Activated naive CD8-positive, alpha-beta T cell (primary cell): ENCODE measurements at regions not wholly inside any gene's neighbourhood (a gene's known extent, or its start where the extent isn't known, plus 50 kb on each side); places are given as distances from the start of the nearest gene placed in this dataset.

Experiments used
- H3K27ac Mint-ChIP-seq: one replicate; pipeline ENCODE4 v1.8.0; 2021; ENCODE audit warnings: mixed read lengths
- H3K27me3 Mint-ChIP-seq: one replicate; pipeline ENCODE4 v1.8.0; 2021; ENCODE audit warnings: mixed read lengths
- H3K36me3 Mint-ChIP-seq: one replicate; pipeline ENCODE4 v1.8.0; 2021; ENCODE audit warnings: mixed read lengths
- H3K4me1 Mint-ChIP-seq: one replicate; pipeline ENCODE4 v1.8.0; 2021; ENCODE audit warnings: low read depth, mixed read lengths
- H3K4me3 Mint-ChIP-seq: one replicate; pipeline ENCODE4 v1.8.0; 2021; ENCODE audit warnings: mild to moderate bottlenecking, mixed read lengths
- H3K9me3 Mint-ChIP-seq: one replicate; pipeline ENCODE4 v1.8.0; 2021; ENCODE audit warnings: low read depth, mixed read lengths

DNA sequence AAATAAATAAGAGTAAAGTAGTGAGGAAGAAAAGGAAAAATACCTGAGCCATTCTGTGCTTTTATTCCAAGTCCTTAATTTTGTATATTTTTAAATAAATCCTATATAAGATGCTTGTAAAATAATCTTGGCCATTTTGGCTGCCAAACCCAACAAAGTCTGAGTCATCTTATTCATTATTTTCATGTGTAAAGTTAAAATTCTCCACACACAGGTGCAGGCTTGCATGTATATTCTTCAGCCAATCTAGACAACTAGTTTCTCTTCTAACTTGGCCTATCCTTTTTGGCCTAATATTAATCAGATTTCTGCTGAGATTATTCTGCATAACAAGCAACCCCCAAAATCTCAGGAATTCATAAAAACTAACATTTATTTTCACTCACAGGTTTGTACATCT, 189.8 kb upstream of the ATP11B start:
- Mint-ChIP-seq H3K9me3 (no peaks in the 10 kb centered on the region), H3K36me3 (no peaks in the 10 kb centered on the region), H3K27ac (no peak overlapping the region), H3K27me3 (no peaks in the 10 kb centered on the region), H3K4me3 (no peak overlapping the region), H3K4me1 (no peaks in the 10 kb centered on the region)

GRCh38 chr3:182605882-182606611, 187.3 kb upstream of the ATP11B start:
- no peak overlapping the region for H3K4me3 Mint-ChIP-seq
- H3K27me3 Mint-ChIP-seq = peaks cover 3% of the 10 kb centered on the region

GRCh38 chr3:182606905-182607504, 186.3 kb upstream of the ATP11B start:
- no peaks in the 10 kb centered on the region for H3K4me1 Mint-ChIP-seq
- no peaks in the 10 kb centered on the region for H3K36me3 Mint-ChIP-seq
- no peak overlapping the region for H3K4me3 Mint-ChIP-seq
- H3K9me3 Mint-ChIP-seq = no peaks in the 10 kb centered on the region
- H3K27ac Mint-ChIP-seq = no peak overlapping the region
- H3K27me3 Mint-ChIP-seq = peaks cover 5% of the 10 kb centered on the region

More at GRCh38 chr3:182605882-182606611, 187.3 kb upstream of the ATP11B start:
- H3K36me3 Mint-ChIP-seq = no peaks in the 10 kb centered on the region
- no peak overlapping the region for H3K27ac Mint-ChIP-seq
- no peaks in the 10 kb centered on the region for H3K9me3 Mint-ChIP-seq
- no peaks in the 10 kb centered on the region for H3K4me1 Mint-ChIP-seq

GRCh38 chr3:182608832-182609231, 184.5 kb upstream of the ATP11B start:
- peaks cover 9% of the 10 kb centered on the region for H3K27me3 Mint-ChIP-seq
- no peaks in the 10 kb centered on the region for H3K36me3 Mint-ChIP-seq
- H3K4me3 Mint-ChIP-seq = no peak overlapping the region
- H3K9me3 Mint-ChIP-seq = no peaks in the 10 kb centered on the region
- no peaks in the 10 kb centered on the region for H3K4me1 Mint-ChIP-seq
- H3K27ac Mint-ChIP-seq = no peak overlapping the region

- no peak overlapping the region for H3K27ac Mint-ChIP-seq
- H3K4me3 Mint-ChIP-seq = no peak overlapping the region
- no peaks in the 10 kb centered on the region for H3K36me3 Mint-ChIP-seq
- peaks cover 9% of the 10 kb centered on the region for H3K27me3 Mint-ChIP-seq
- H3K9me3 Mint-ChIP-seq = no peaks in the 10 kb centered on the region
- no peaks in the 10 kb centered on the region for H3K4me1 Mint-ChIP-seq
Observed at GRCh38 chr3:182609575-182610156, 183.6 kb upstream of the ATP11B start.

- no peak overlapping the region for H3K4me3 Mint-ChIP-seq
- H3K4me1 Mint-ChIP-seq = no peaks in the 10 kb centered on the region
- peaks cover 9% of the 10 kb centered on the region for H3K27me3 Mint-ChIP-seq
- H3K36me3 Mint-ChIP-seq = no peaks in the 10 kb centered on the region
- no peaks in the 10 kb centered on the region for H3K9me3 Mint-ChIP-seq
- H3K27ac Mint-ChIP-seq = no peak overlapping the region
Observed at GRCh38 chr3:182612332-182612731, 181.0 kb upstream of the ATP11B start.

- no peaks in the 10 kb centered on the region for H3K9me3 Mint-ChIP-seq
- no peaks in the 10 kb centered on the region for H3K4me1 Mint-ChIP-seq
- no peaks in the 10 kb centered on the region for H3K36me3 Mint-ChIP-seq
- no peak overlapping the region for H3K4me3 Mint-ChIP-seq
- peaks cover 3% of the 10 kb centered on the region for H3K27me3 Mint-ChIP-seq
- H3K27ac Mint-ChIP-seq = no peak overlapping the region
Observed at GRCh38 chr3:182617500-182617899, 175.8 kb upstream of the ATP11B start.

DNA sequence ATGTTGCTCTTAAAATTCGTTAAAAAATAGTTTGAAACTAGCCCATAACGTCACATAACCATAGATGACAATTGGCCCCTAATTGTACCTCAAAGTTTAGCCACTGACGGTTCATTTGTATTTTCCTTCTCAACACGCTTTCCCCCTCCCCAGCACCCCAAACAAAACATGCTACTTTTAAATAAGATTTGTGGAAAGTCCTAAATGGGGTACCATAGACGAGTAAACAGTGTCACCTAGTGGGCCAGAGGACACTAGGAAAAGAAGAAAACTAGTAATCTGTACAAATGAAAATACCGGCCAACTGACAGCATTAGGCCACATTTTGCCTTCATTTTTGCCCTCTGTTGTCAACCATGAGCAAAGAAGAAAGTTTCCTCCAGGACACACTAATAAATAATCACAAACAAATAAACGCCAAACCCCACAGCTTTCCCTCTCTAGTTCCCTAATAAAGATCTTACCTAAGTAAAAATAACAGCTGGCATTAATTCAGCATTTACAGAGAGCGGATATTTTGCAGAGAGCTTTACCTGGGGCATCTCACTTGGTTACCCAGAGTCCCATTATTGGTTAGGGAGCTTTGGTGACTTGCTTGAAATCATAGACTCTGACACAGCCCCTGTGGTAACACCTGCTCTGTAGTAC, 175.1 kb upstream of the ATP11B start:
- Mint-ChIP-seq H3K27me3 (peaks cover 3% of the 10 kb centered on the region), H3K36me3 (no peaks in the 10 kb centered on the region), H3K9me3 (no peaks in the 10 kb centered on the region), H3K4me1 (no peaks in the 10 kb centered on the region), H3K27ac (no peak overlapping the region), H3K4me3 (no peak overlapping the region)

GRCh38 chr3:182618981-182619591, 174.2 kb upstream of the ATP11B start:
- Mint-ChIP-seq H3K27me3 (peaks cover 1% of the 10 kb centered on the region), H3K27ac (no peak overlapping the region), H3K9me3 (no peaks in the 10 kb centered on the region), H3K4me1 (no peaks in the 10 kb centered on the region), H3K4me3 (no peak overlapping the region), H3K36me3 (no peaks in the 10 kb centered on the region)

GRCh38 chr3:182620723-182621434, 172.4 kb upstream of the ATP11B start:
- H3K27ac Mint-ChIP-seq = no peak overlapping the region
- no peak overlapping the region for H3K4me3 Mint-ChIP-seq
- H3K9me3 Mint-ChIP-seq = no peaks in the 10 kb centered on the region
- H3K27me3 Mint-ChIP-seq = peaks cover 1% of the 10 kb centered on the region
- no peaks in the 10 kb centered on the region for H3K36me3 Mint-ChIP-seq
- H3K4me1 Mint-ChIP-seq = no peaks in the 10 kb centered on the region

DNA sequence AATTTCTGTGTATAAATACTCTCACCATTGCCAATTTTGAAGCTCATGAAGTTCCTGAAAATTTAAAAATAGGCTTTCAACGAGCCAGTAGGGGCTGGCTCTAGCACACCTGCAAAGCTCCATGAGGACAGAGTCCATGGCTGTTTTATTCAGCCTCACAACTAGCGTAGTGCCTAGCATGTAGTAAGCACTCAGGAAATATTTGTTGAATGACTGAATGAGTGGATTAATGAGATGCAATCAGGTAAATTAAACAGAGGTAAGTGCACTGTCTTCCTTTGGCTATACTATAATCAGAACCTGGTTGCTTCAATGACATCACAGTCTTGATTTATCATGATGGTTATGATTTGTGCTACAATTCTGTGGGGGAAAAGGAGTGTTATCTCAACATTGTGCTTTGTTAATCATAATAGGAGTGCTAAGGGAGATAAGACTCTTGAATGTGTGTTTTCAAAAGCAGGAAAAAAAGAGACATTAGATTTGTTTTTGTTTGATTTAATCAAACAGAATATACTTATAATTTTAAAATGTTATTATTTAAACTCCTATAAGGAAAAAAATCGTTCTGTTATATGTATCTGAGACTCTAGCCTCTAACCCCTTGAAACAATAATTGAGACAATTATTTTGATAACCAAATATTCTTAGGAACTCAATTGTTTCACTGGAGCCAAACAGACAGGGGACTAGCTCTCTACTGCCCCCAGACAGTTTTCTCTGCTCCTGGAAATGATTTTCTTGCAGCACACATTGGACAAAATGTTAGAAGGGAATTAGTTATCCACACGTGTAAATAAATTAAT, 171.7 kb upstream of the ATP11B start:
- Mint-ChIP-seq H3K27me3 (peaks cover 1% of the 10 kb centered on the region), H3K9me3 (no peaks in the 10 kb centered on the region), H3K36me3 (no peaks in the 10 kb centered on the region), H3K4me1 (no peaks in the 10 kb centered on the region), H3K4me3 (no peak overlapping the region), H3K27ac (no peak overlapping the region)

DNA sequence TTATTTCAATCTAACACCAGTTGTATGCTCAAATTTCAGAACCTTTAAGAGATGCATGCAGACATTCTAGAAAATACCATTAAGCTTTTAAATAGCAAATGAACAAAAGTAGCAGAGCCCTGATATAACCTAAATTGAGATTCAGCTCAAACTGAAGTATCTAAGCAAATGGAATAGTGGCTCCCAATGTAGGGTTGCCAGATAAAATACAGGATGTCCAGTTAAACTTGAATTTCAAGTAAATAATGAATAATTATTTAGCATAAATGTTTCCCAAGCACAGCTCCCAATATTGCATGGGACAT, 171.1 kb upstream of the ATP11B start:
- no peaks in the 10 kb centered on the region for H3K9me3 Mint-ChIP-seq
- H3K4me1 Mint-ChIP-seq = no peaks in the 10 kb centered on the region
- no peak overlapping the region for H3K4me3 Mint-ChIP-seq
- H3K27ac Mint-ChIP-seq = no peak overlapping the region
- H3K27me3 Mint-ChIP-seq = peaks cover 1% of the 10 kb centered on the region
- H3K36me3 Mint-ChIP-seq = no peaks in the 10 kb centered on the region

DNA sequence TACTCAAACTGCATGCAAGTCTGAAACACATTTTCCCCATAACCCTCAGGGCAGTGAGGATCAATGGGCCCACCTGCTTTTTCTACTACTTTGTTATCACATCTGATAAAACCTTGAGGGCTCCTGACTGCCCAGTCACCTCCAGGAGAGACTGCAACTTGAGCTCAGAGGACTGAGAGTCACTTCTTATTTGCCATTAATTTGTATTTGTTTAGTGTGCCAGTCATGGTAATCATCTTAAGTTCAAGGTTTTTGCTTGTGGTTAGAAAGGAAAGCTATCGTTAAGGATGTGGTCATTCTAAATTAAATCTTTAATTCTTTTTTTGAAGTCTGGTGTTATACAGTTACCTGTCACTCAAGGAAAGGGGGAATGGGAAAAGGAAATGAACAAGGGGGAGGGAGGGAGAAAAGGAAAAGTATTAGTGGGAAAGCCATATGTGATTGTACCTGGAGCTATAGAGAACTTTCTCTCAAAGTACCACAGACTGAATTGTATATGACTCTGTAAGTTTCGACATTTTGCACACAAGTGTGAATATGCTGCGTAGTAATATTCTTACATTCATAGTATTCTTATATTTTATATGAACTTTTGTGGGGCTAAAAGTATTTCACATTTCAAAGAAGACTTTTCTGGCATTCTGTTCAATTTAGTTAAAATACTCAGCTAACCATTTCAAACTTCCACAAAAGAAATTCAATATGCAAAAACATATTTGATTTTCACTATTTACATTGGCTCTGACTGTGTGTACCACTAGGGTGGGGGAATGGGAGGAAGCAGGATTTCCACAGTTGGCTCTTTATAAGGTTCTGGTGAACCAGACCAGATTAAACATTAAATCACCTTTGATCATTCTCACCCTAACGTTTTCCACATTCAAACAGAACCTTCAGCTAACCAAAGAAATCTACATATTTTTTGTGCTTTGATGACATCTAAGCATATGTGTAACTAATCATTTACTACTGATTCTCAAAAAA, 166.5 kb upstream of the ATP11B start:
- Mint-ChIP-seq H3K36me3 (no peaks in the 10 kb centered on the region), H3K27ac (no peak overlapping the region), H3K4me3 (no peak overlapping the region), H3K9me3 (no peaks in the 10 kb centered on the region), H3K27me3 (no peaks in the 10 kb centered on the region), H3K4me1 (no peaks in the 10 kb centered on the region)
